Caco-2 (cell line): ENCODE measurements at regions not wholly inside any gene's neighbourhood (a gene's known extent, or its start where the extent isn't known, plus 50 kb on each side); places are given as distances from the start of the nearest gene placed in this dataset.

ENCODE experiments used
- BruUV-seq: library from RNA; stranded (reverse); fragments of 400-500 nt; replicated peaks from 2 replicates; lab custom pipeline; 2021; lab: Mats Ljungman, UMichigan
- CTCF ChIA-PET: fragments of 300-600 bp; sonication (Branson Sonifier 250); formaldehyde crosslinking; loops from one replicate; lab custom pipeline; 2022; ENCODE audit warnings: antibody characterized with exemption; lab: Charles Lee
- POLR2A ChIA-PET: fragments of 300-600 bp; sonication (Branson Sonifier 250); formaldehyde crosslinking; loops from one replicate; lab custom pipeline; 2022; ENCODE audit warnings: antibody characterized with exemption; lab: Charles Lee
- DNase-seq, 2 experiments: peaks; one replicate each; pipeline versions ENCODE4 v3.0.0 to v3.0.0-alpha.2; 2020 to 2022
- H3K27me3 ChIP-seq: replicated peaks from 2 replicates; pipeline ENCODE4 v1.6.0; 2011; ENCODE audit warnings: low read length; ENCODE audit not compliant: control insufficient read depth, insufficient read depth
- H3K36me3 ChIP-seq: 2 replicates; pipeline ENCODE4 v1.5.1; 2011; ENCODE audit warnings: low read length; ENCODE audit not compliant: control insufficient read depth, insufficient read depth
- H3K4me1 ChIP-seq: fragments of 250-450 bp; sonication (Bioruptor Pico); 2 replicates; pipeline ENCODE4 v1.5.1; 2020; ENCODE audit warnings: mild to moderate bottlenecking
- H3K4me3 ChIP-seq: 2 replicates; pipeline ENCODE4 v1.5.1; 2011; ENCODE audit warnings: low read depth, mild to moderate bottlenecking, control low read depth, low read length
- H3K9me3 ChIP-seq: fragments of 250-450 bp; sonication (Bioruptor Pico); 2 replicates; pipeline ENCODE4 v1.5.1; 2020; ENCODE audit warnings: mild to moderate bottlenecking, moderate library complexity
- H3K27ac Mint-ChIP-seq: one replicate; pipeline ENCODE4 v1.8.0; 2022; ENCODE audit warnings: mixed read lengths; ENCODE audit not compliant: unreplicated experiment
- H3K27me3 Mint-ChIP-seq: one replicate; pipeline ENCODE4 v1.8.0; 2022; ENCODE audit warnings: mixed read lengths; ENCODE audit not compliant: insufficient read depth, unreplicated experiment
- H3K36me3 Mint-ChIP-seq: one replicate; pipeline ENCODE4 v1.8.0; 2022; ENCODE audit warnings: mild to moderate bottlenecking, mixed read lengths; ENCODE audit not compliant: insufficient read depth, unreplicated experiment
- H3K4me1 Mint-ChIP-seq: one replicate; pipeline ENCODE4 v1.8.0; 2022; ENCODE audit warnings: low read depth, mixed read lengths; ENCODE audit not compliant: unreplicated experiment
- H3K4me3 Mint-ChIP-seq: one replicate; pipeline ENCODE4 v1.8.0; 2022; ENCODE audit warnings: mild to moderate bottlenecking, moderate library complexity, mixed read lengths; ENCODE audit not compliant: unreplicated experiment
- H3K9me3 Mint-ChIP-seq: one replicate; pipeline ENCODE4 v1.8.0; 2022; ENCODE audit warnings: mixed read lengths; ENCODE audit not compliant: unreplicated experiment
- CTCF ChIP-seq, 2 experiments: fragments of 200-600 bp in 1 of 2; IDR thresholded peaks; 1 replicate in 1 of 2; 2 replicates in 1 of 2; pipeline versions ENCODE4 v1.5.1 to v1.8.0; 2011 to 2022; ENCODE audit warnings: antibody characterized with exemption in 1 of 2, control low read depth in 1 of 2, inconsistent platforms in 1 of 2, low read depth in 1 of 2, low read length in 1 of 2, mild to moderate bottlenecking in 1 of 2, moderate library complexity in 1 of 2; ENCODE audit not compliant: insufficient read depth in 1 of 2, severe bottlenecking in 1 of 2, unreplicated experiment in 1 of 2
- intact Hi-C: fragments of 100-400 bp; cut with micrococcal nuclease; formaldehyde crosslinking; loops from one replicate; pipeline ENCODE4 v1.10.0; 2022; ENCODE audit not compliant: unreplicated experiment

- Histone ChIP-seq H3K4me1 (no peaks in the 10 kb centered on the region), H3K9me3 (peaks cover 2% of the 10 kb centered on the region; the same call in 1 of the 2 replicates), H3K36me3 (no peaks in the 10 kb centered on the region), H3K4me3 (no peak overlapping the region), H3K27me3 (no peaks in the 10 kb centered on the region)
- CTCF ChIA-PET: no interaction called here
- TF ChIP-seq CTCF (IDR thresholded peaks at IDR 0.05; ENCODE audit: insufficient read depth in 1 of 2, low read depth in 1 of 2, low read length in 1 of 2, severe bottlenecking in 1 of 2, unreplicated experiment in 1 of 2): no peak
- intact Hi-C loops: no loop called here
- POLR2A ChIA-PET: no interaction called here
- no peaks in the 10 kb centered on the region for H3K36me3 Mint-ChIP-seq
- no TSS peak for BruUV-seq
- no peaks in the 10 kb centered on the region for H3K4me1 Mint-ChIP-seq
- no peaks in the 10 kb centered on the region for H3K27me3 Mint-ChIP-seq
- H3K9me3 Mint-ChIP-seq: peaks cover 9% of the 10 kb centered on the region
- no peak for DNase-seq
- H3K4me3 Mint-ChIP-seq: no peak overlapping the region
- H3K27ac Mint-ChIP-seq: no peak overlapping the region
Measured at GRCh38 chr5:120400356-120400755, 63.7 kb upstream of the PRR16 start.

- H3K36me3 Mint-ChIP-seq: no peaks in the 10 kb centered on the region
- Histone ChIP-seq H3K27me3 (no peaks in the 10 kb centered on the region), H3K4me1 (no peaks in the 10 kb centered on the region), H3K9me3 (peaks cover 2% of the 10 kb centered on the region; the same call in 1 of the 2 replicates), H3K4me3 (no peak overlapping the region), H3K36me3 (no peaks in the 10 kb centered on the region)
- H3K27me3 Mint-ChIP-seq: no peaks in the 10 kb centered on the region
- no peak overlapping the region for H3K27ac Mint-ChIP-seq
- ChIA-PET CTCF (no interaction called here), POLR2A (no interaction called here)
- DNase-seq: no peak
- no peaks in the 10 kb centered on the region for H3K4me1 Mint-ChIP-seq
- intact Hi-C loops: no loop called here
- no peak for TF ChIP-seq CTCF (IDR thresholded peaks at IDR 0.05; ENCODE audit: insufficient read depth in 1 of 2, low read depth in 1 of 2, low read length in 1 of 2, severe bottlenecking in 1 of 2, unreplicated experiment in 1 of 2)
- BruUV-seq: no TSS peak
- peaks cover 9% of the 10 kb centered on the region for H3K9me3 Mint-ChIP-seq
- no peak overlapping the region for H3K4me3 Mint-ChIP-seq
Measured at GRCh38 chr5:120402606-120403005, 61.5 kb upstream of the PRR16 start.

GRCh38 chr5:120405286-120405864 lies 58.7 kb upstream of the PRR16 start:
- Mint-ChIP-seq H3K9me3 (peaks cover 9% of the 10 kb centered on the region), H3K27me3 (no peaks in the 10 kb centered on the region), H3K36me3 (no peaks in the 10 kb centered on the region), H3K27ac (no peak overlapping the region), H3K4me1 (no peaks in the 10 kb centered on the region), H3K4me3 (no peak overlapping the region)
- TF ChIP-seq CTCF (IDR thresholded peaks at IDR 0.05; ENCODE audit: insufficient read depth in 1 of 2, low read depth in 1 of 2, low read length in 1 of 2, severe bottlenecking in 1 of 2, unreplicated experiment in 1 of 2): no peak
- H3K4me3 ChIP-seq: no peak overlapping the region
- no peaks in the 10 kb centered on the region for H3K4me1 ChIP-seq
- BruUV-seq: no TSS peak
- H3K36me3 ChIP-seq: no peaks in the 10 kb centered on the region
- H3K9me3 ChIP-seq: peaks cover 2% of the 10 kb centered on the region; the same call in 1 of the 2 replicates
- POLR2A ChIA-PET: no interaction called here
- no peak for DNase-seq
- intact Hi-C loops: no loop called here
- CTCF ChIA-PET: no interaction called here
- H3K27me3 ChIP-seq: no peaks in the 10 kb centered on the region
